ENCODE measurements at regions not wholly inside any gene's neighbourhood (a gene's known extent, or its start where the extent isn't known, plus 50 kb on each side); places are given as distances from the start of the nearest gene placed in this dataset.

- TF ChIP-seq CTCF (conservative IDR thresholded peaks at IDR 0.05 in 1 of 2, IDR thresholded peaks at IDR 0.05 in 1 of 2; ENCODE audit: low read depth in 1 of 2, low read length in 2 of 2) (no peak), EZH2 (IDR thresholded peaks at IDR 0.05; ENCODE audit: low read length, missing control alignments) (no peak)
Measured at GRCh38 chr2:240217431-240218301, 77.2 kb upstream of the OTOS start.
